ENCODE measurements at regions not wholly inside any gene's neighbourhood (a gene's known extent, or its start where the extent isn't known, plus 50 kb on each side); places are given as distances from the start of the nearest gene placed in this dataset.

DNA sequence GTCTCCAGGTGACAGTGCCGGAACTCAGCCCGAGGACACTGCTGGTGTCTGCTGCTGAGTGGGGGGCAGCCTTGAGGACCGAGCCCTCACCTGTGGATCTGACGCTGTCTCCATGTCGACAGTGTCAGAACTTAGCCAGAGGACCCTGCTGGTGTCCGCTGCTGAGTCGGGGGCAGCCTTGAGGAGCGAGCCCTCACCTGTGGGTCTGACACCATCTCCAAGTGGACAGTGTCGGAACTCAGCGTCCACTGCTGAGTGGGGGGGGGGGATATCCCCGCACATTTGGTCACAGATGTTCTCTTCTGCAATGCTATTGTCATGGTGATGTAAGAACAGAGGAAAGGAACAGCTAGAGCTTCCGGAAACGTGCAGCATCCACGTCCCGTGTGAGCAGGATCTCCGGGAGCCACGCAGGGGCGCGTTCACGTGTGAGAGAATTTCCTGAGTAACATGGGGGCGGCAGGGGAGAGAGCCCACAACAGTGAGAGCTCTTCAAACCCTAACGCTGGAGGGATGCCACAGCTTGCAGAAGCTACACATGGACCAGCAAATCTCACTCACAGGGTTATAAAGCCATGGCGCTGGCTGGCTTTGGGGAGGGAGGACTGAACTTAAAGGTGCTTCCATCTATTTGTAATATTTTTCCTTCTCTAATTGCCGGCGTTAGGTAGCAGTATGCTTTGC lies 250.7 kb upstream of the SALL3 start:
- Mint-ChIP-seq H3K4me3 (no peak overlapping the region), H3K36me3 (no peaks in the 10 kb centered on the region), H3K4me1 (no peaks in the 10 kb centered on the region), H3K27ac (no peak overlapping the region), H3K9me3 (no peaks in the 10 kb centered on the region), H3K27me3 (ENCODE audit: low read depth in 3 of 3) (peaks cover 5 to 8% (median 6%) of the 10 kb centered on the region in 3 donors)
- H3K9me3 ChIP-seq (replicated peaks in 1 of 2; ENCODE audit: control insufficient read depth in 1 of 2, insufficient read depth in 1 of 2, low read length in 2 of 2): no peaks in the 10 kb centered on the region
- intact Hi-C loops (cut with micrococcal nuclease): no loop called here
- H3K4me2 ChIP-seq (replicated peaks; ENCODE audit: extremely low read depth, low read length, poor library complexity, severe bottlenecking): no peak overlapping the region
- H3K36me3 ChIP-seq (replicated peaks in 1 of 2; ENCODE audit: control insufficient read depth in 1 of 2, insufficient read depth in 2 of 2, low read length in 2 of 2): no peaks in the 10 kb centered on the region
- no peaks in the 10 kb centered on the region for H3K4me1 ChIP-seq (ENCODE audit: control insufficient read depth in 1 of 2, insufficient read depth in 2 of 2, low read length in 2 of 2)
- 84% methylated on average over 17 of the region's 25 CpGs for WGBS (ENCODE audit: insufficient coverage)
- no peaks in the 10 kb centered on the region for H3K27me3 ChIP-seq (ENCODE audit: control insufficient read depth in 2 of 2, insufficient read depth in 2 of 2, low read length in 2 of 2)
- TF ChIP-seq, protein P1, sequence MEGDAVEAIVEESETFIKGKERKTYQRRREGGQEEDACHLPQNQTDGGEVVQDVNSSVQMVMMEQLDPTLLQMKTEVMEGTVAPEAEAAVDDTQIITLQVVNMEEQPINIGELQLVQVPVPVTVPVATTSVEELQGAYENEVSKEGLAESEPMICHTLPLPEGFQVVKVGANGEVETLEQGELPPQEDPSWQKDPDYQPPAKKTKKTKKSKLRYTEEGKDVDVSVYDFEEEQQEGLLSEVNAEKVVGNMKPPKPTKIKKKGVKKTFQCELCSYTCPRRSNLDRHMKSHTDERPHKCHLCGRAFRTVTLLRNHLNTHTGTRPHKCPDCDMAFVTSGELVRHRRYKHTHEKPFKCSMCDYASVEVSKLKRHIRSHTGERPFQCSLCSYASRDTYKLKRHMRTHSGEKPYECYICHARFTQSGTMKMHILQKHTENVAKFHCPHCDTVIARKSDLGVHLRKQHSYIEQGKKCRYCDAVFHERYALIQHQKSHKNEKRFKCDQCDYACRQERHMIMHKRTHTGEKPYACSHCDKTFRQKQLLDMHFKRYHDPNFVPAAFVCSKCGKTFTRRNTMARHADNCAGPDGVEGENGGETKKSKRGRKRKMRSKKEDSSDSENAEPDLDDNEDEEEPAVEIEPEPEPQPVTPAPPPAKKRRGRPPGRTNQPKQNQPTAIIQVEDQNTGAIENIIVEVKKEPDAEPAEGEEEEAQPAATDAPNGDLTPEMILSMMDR (IDR thresholded peaks at IDR 0.05): no peak
- H3K9ac ChIP-seq (ENCODE audit: insufficient read depth, low read length, poor library complexity, severe bottlenecking): no peak overlapping the region
- H2AFZ ChIP-seq (ENCODE audit: insufficient read depth, low read depth, low read length, poor library complexity, severe bottlenecking): no peak overlapping the region
- no peaks in the 10 kb centered on the region for H4K20me1 ChIP-seq (ENCODE audit: insufficient read depth, low read length)
- H3K4me3 ChIP-seq (replicated peaks in 1 of 3; ENCODE audit: low read depth in 2 of 3, low read length in 3 of 3): no peak overlapping the region
- no peaks in the 10 kb centered on the region for H3K79me2 ChIP-seq (ENCODE audit: insufficient read depth, low read length)
- no peak overlapping the region for H3K27ac ChIP-seq (ENCODE audit: low read depth in 1 of 2, low read length in 2 of 2)
- DNase-seq: no peak

DNA sequence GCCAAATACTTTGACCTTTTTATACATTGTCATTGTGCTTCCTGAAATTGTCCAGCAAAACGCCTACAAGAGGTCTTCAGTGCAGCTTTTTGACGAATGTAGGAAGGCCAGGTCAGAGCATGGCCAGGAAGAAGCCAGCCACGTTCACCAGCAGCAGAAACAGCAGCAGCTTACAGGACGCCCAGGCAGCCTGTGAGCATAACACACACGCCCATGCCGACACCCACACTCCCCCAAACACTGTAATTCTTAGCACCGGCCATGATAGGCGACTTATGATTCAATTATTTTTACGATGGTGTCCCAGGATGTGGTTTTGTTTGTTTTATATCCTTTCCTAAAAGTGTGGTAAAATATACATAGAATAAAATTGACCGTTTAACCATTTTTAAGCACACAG lies 249.1 kb upstream of the SALL3 start:
- H4K20me1 ChIP-seq (ENCODE audit: insufficient read depth, low read length): no peaks in the 10 kb centered on the region
- no peak overlapping the region for H3K4me3 ChIP-seq (replicated peaks in 1 of 3; ENCODE audit: low read depth in 2 of 3, low read length in 3 of 3)
- no peaks in the 10 kb centered on the region for H3K9me3 ChIP-seq (replicated peaks in 1 of 2; ENCODE audit: control insufficient read depth in 1 of 2, insufficient read depth in 1 of 2, low read length in 2 of 2)
- Mint-ChIP-seq H3K27me3 (ENCODE audit: low read depth in 3 of 3) (peaks cover 2 to 6% (median 3%) of the 10 kb centered on the region in 3 donors), H3K36me3 (no peaks in the 10 kb centered on the region), H3K4me1 (no peaks in the 10 kb centered on the region), H3K27ac (peak overlapping the region in 1 of 7 donors; percentile 54), H3K9me3 (no peaks in the 10 kb centered on the region), H3K4me3 (no peak overlapping the region)
- TF ChIP-seq, protein P1 (IDR thresholded peaks at IDR 0.05): no peak
- H2AFZ ChIP-seq (ENCODE audit: insufficient read depth, low read depth, low read length, poor library complexity, severe bottlenecking): no peak overlapping the region
- no peak overlapping the region for H3K4me2 ChIP-seq (replicated peaks; ENCODE audit: extremely low read depth, low read length, poor library complexity, severe bottlenecking)
- intact Hi-C loops (cut with micrococcal nuclease): no loop called here
- no peaks in the 10 kb centered on the region for H3K36me3 ChIP-seq (replicated peaks in 1 of 2; ENCODE audit: control insufficient read depth in 1 of 2, insufficient read depth in 2 of 2, low read length in 2 of 2)
- WGBS (ENCODE audit: insufficient coverage): 15% methylated on average over 4 of the region's 10 CpGs
- H3K27ac ChIP-seq (ENCODE audit: low read depth in 1 of 2, low read length in 2 of 2): no peak overlapping the region
- no peak overlapping the region for H3K9ac ChIP-seq (ENCODE audit: insufficient read depth, low read length, poor library complexity, severe bottlenecking)
- no peak for DNase-seq
- no peaks in the 10 kb centered on the region for H3K79me2 ChIP-seq (ENCODE audit: insufficient read depth, low read length)
- H3K4me1 ChIP-seq (ENCODE audit: control insufficient read depth in 1 of 2, insufficient read depth in 2 of 2, low read length in 2 of 2): no peaks in the 10 kb centered on the region
- no peaks in the 10 kb centered on the region for H3K27me3 ChIP-seq (ENCODE audit: control insufficient read depth in 2 of 2, insufficient read depth in 2 of 2, low read length in 2 of 2)
